ENCODE measurements at regions not wholly inside any gene's neighbourhood (a gene's known extent, or its start where the extent isn't known, plus 50 kb on each side); places are given as distances from the start of the nearest gene placed in this dataset.
"Not testable (repeated sequence)": the region's sequence is repeated elsewhere in the genome, so short reads cannot be mapped to it uniquely, and the experiment has no call there.

- TF ChIP-seq CTCF (IDR thresholded peaks at IDR 0.05; ENCODE audit: extremely low read depth, missing control alignments): no peak
- DNase-seq (ENCODE audit: low spot score): no peak
Observed at GRCh38 chr5:93998951-93999455, 257.6 kb upstream of the POU5F2 start.

GRCh38 chr5:93997562-93997961 is 256.2 kb upstream of the POU5F2 start:
- no peak for TF ChIP-seq CTCF (IDR thresholded peaks at IDR 0.05; ENCODE audit: extremely low read depth, missing control alignments)
- DNase-seq (ENCODE audit: low spot score): no peak

GRCh38 chr5:93995126-93995621 is 253.8 kb upstream of the POU5F2 start:
- no peak for DNase-seq (ENCODE audit: low spot score)
- no peak for TF ChIP-seq CTCF (IDR thresholded peaks at IDR 0.05; ENCODE audit: extremely low read depth, missing control alignments)

- DNase-seq (ENCODE audit: low spot score): no peak
- TF ChIP-seq CTCF (IDR thresholded peaks at IDR 0.05; ENCODE audit: extremely low read depth, missing control alignments): no peak
Observed at GRCh38 chr5:93993161-93993560, 251.8 kb upstream of the POU5F2 start.

GRCh38 chr5:93990504-93991070 is 249.2 kb upstream of the POU5F2 start:
- DNase-seq (ENCODE audit: low spot score): no peak
- TF ChIP-seq CTCF (IDR thresholded peaks at IDR 0.05; ENCODE audit: extremely low read depth, missing control alignments): no peak

- DNase-seq (ENCODE audit: low spot score): not testable (repeated sequence)
Observed at GRCh38 chr5:93985940-93986570, 244.7 kb upstream of the POU5F2 start.

- DNase-seq (ENCODE audit: low spot score): no peak
- TF ChIP-seq CTCF (IDR thresholded peaks at IDR 0.05; ENCODE audit: extremely low read depth, missing control alignments): no peak
Observed at GRCh38 chr5:93978222-93978621, 236.8 kb upstream of the POU5F2 start.

GRCh38 chr5:93967923-93968322 is 226.5 kb upstream of the POU5F2 start:
- no peak for TF ChIP-seq CTCF (IDR thresholded peaks at IDR 0.05; ENCODE audit: extremely low read depth, missing control alignments)
- no peak for DNase-seq (ENCODE audit: low spot score)
